Ishikawa (cell line): ENCODE measurements at regions not wholly inside any gene's neighbourhood (a gene's known extent, or its start where the extent isn't known, plus 50 kb on each side); places are given as distances from the start of the nearest gene placed in this dataset.

Experiments
- EP300 ChIP-seq: IDR thresholded peaks from 2 replicates; pipeline ENCODE4 v1.6.1; 2012; ENCODE audit warnings: borderline replicate concordance
- MAX ChIP-seq: IDR thresholded peaks from 2 replicates; pipeline ENCODE4 v1.6.1; 2012
- RAD21 ChIP-seq: IDR thresholded peaks from 2 replicates; pipeline ENCODE4 v1.6.1; 2012; ENCODE audit warnings: low read depth
- REST ChIP-seq: IDR thresholded peaks from 2 replicates; pipeline ENCODE4 v1.6.1; 2012; ENCODE audit warnings: low read depth, mild to moderate bottlenecking
- TAF1 ChIP-seq: IDR thresholded peaks from 2 replicates; pipeline ENCODE4 v1.6.1; 2012; ENCODE audit warnings: low read depth, mild to moderate bottlenecking
- USF1 ChIP-seq: IDR thresholded peaks from 2 replicates; pipeline ENCODE4 v1.6.1; 2012
- YY1 ChIP-seq: IDR thresholded peaks from 2 replicates; pipeline ENCODE4 v1.6.1; 2012; ENCODE audit warnings: low read depth
- ZBTB7A ChIP-seq: IDR thresholded peaks from 2 replicates; pipeline ENCODE4 v1.6.1; 2012; ENCODE audit warnings: low read depth

- TF ChIP-seq TAF1 (no peak), EP300 (no peak), USF1 (no peak), YY1 (no peak), REST (no peak), RAD21 (no peak), ZBTB7A (no peak), MAX (no peak)
Measured at GRCh38 chr4:108519911-108520601, 100.3 kb upstream of the RPL34 start.
